NCI-H446 (cell line): ENCODE measurements at regions not wholly inside any gene's neighbourhood (a gene's known extent, or its start where the extent isn't known, plus 50 kb on each side); places are given as distances from the start of the nearest gene placed in this dataset.
"Not testable (repeated sequence)": the region's sequence is repeated elsewhere in the genome, so short reads cannot be mapped to it uniquely, and the experiment has no call there.

Experiments used
- DNase-seq, 2 experiments: peaks; one replicate each; lab custom pipeline; 2025; lab: John Stamatoyannopoulos, UW

GRCh38 chr13:73167028-73167820, 108.4 kb downstream of the KLF5 start:
- DNase-seq = no peak

GRCh38 chr13:73166204-73166603, 107.4 kb downstream of the KLF5 start:
- DNase-seq = no peak

- no peak for DNase-seq
These were observed 104.4 kb downstream of the KLF5 start for GRCh38 chr13:73162912-73163911.

DNA sequence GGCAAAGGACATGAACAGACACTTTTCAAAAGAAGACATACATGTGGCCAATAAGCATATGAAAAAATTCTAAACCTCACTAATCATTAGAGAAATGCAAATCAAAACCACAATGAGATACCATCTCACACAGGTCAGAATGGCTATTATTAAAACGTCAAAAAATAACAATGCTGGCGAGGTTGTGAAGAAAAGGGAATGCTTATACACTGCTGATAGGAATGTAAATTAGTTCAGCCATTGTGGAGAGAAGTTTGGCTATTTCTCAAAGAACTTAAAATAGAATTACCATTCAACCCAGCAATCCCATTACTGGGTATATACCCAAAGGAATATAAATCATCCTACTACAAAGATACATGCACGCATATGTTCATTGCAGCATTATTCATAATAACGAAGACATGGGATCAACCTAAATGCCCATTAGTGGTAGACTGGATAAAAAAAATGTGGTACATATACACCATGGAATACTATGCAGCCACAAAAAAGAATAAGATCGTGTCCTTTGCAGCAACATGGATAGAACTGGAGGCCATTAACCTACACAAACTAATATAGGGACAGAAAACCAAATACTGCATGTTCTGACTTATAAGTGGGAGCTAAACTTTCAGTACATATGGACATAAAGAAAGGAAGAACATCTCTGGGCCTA, 101.7 kb downstream of the KLF5 start:
- not testable (repeated sequence) for DNase-seq

DNA sequence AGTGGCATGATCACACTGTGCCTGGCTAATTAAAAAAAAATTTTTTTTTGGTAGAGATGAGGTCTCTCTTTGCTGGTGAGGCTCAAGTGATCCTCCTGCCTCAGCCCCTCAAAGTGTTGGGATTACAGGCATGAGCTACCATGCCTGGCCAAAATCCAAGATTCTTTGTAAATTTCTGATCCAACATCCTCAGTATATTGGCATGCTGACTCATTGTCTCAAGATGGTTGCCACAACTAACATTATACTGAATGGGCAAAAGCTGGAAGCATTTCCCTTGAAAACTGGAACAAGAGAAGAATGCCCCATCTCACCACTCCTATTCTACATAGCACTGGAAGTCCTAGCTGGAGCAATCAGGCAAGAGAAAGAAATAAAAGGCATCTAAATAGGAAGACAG, 100.0 kb downstream of the KLF5 start:
- DNase-seq = no peak

DNA sequence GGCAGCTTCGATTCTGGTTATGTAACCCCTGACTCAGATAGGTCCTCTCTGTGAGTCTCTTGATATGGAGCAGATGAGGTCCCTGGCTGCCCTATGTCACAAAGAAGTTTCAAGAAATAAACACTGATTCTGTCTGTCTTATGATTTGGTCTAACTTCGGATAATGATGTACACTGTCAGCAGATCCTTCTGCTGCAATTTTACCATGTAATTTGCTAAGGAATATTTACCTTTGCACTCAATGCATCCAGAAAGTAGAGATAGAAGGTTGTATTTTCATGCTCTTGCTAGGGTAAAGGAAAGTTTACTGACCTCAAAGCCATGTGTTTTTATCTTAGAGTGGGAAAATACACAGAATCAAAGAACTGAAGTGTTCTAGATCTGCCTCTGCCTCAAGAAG, 98.2 kb downstream of the KLF5 start:
- no peak for DNase-seq

GRCh38 chr13:73146707-73147106, 87.9 kb downstream of the KLF5 start:
- no peak for DNase-seq

DNA sequence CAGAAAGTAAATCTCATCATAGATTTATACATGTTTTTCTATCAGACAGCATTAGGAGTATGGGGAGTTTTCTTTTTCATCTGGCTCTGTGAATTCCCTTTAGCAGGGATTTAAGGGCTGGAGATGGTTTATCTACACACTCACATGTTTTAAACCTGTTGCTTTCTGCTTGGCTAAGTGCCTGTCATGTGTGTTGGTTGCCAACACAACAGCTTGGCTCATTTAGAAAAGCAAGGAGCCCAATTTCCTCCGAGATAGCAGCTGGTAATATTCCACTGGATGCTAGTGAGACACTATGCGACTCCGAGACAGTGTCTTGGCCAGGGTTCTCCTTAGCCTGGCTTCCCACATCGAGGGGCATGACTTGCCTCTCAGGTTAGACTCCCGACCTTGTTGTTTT, 83.3 kb downstream of the KLF5 start:
- no peak for DNase-seq

DNA sequence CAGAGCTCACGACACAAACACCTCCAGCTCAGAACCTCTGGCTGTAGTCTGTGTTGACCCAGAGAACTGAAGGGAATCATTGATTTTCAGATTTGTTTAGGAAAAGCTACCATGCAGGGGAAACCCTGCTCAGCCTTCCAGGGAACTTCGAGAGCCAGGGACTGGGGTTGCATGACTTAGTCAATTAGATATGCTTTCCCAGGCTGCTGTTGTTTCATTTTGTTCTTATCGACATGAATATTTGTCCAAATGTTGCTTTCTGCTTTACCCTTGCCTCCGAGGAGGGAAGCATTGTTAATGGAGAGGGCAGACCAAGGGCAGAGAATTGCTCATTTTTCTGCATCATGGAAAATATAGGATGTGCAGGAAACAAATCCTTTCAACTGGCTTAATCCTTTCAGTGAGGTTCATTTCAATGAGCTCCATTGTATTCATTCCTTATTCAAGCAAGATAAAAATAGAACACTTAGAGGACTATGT, 82.5 kb downstream of the KLF5 start:
- DNase-seq = no peak

- DNase-seq = no peak
These were observed 82.0 kb downstream of the KLF5 start for GRCh38 chr13:73140801-73141200.

DNA sequence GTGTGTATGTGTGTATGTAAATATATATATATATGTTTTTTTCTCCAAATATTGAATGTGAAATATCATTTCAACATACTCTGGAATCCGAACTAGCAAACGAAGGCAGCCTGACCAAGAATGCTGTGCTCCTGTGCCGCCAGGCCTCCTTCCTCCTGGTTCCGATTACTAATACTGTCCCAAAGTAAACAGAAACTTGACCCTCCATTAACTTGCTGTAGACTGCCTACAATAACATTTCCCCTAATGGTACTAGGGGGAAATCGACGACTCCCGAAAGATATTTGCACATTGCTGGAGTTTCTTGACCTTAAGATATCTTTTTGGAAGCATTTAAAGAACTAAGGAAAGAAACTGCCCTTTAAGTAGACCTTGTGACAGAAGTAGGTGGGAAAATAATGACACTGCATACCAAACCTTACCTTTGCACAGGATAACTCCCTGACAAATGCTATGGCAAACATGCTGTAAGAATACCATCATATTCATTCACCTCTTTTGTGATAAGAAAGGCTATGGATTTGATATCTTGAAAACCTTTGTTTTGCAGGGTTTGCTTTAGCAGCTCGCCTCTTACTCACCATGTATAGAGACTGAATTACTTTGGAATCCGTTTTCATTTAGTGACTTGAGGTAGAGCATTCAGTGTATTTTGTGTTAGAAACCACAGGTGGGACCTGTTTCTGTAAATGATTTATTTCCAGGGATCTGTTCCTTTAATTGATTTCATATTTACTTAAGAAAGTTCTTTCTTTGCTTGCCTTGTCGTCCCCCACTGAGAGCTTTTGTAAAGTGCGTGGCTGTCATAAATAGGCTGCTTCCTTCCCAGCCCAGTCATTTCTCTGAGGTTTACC, 80.1 kb downstream of the KLF5 start:
- DNase-seq = no peak

DNA sequence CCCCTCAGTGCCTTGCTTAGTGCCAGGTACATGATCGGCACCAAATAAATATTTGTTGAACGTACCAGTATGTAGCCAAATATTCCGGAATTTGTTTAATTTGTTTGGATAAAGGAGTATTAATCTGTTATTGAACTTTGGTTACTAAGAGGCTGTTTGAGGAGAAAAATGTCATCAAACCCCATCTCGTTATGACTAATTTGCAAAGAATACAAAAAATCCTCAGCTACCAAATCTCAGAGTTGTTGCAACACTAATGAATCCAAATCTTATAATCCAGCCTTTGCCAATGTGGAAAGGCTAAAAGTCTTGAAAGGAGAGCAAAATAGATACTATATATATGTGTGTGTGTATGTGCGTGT, 79.5 kb downstream of the KLF5 start:
- DNase-seq = no peak

DNA sequence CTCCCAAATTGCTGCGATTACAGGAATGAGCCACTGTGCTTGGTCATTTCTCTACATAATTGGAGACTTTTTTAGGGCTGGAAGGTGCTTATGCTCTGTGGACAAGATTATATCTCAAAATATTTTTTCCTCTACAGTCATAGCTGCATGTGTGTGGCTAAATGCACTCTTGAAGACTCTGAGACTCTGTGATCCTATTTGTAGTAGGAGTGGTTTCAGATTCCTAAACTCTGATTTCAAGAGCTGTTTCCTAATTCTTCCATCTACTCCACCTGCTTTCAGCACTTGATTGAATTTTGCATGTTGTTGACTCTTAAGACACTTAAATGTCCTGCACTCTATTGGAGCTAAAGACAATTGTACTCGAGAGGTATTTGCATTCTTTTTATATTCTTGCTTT, 78.0 kb downstream of the KLF5 start:
- DNase-seq = no peak

DNA sequence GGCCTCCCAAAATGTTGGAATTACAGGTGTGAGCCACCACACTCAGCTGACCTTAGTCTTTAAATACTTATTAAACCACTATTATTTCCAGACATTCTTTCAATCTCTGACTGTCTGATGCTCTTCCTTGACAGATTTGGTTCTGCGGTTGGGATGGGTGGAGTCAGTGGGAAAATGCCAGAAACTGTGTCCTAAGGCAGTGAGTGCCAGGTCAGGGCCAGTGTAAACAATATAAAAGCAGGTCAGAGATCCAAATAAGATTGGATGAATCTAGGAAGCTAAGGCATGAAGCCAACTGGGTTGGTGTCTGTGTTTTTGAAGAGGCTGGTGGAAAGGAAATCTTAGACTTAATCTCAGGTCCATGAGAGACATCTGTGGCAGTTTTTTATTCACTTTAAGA, 74.7 kb downstream of the KLF5 start:
- no peak for DNase-seq

GRCh38 chr13:73131247-73131646, 72.4 kb downstream of the KLF5 start:
- DNase-seq = no peak

DNA sequence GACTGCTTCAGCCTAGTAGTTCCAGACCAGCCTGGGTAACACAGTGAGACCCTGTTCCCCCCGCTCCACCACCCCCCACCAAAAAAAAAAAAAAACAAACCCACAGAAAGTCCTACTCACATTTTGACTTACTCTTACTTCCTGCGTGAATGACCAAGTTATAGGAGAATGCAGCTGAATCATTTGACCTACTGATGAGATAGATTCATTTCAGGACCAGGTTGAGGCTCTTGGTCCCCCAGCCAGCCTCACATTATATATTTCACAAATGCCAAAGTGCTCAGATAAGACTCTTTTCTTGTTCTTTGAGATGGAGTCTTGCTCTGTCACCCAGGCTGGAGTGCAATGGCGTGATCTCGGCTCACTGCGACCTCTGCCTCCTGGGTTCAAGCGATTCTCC, 70.2 kb downstream of the KLF5 start:
- DNase-seq = no peak
